Hepatocyte (in vitro differentiated cells): ENCODE measurements at regions not wholly inside any gene's neighbourhood (a gene's known extent, or its start where the extent isn't known, plus 50 kb on each side); places are given as distances from the start of the nearest gene placed in this dataset.

Source experiments
- DNase-seq: peaks from one replicate; pipeline ENCODE4 v3.0.0-alpha.2; 2016; ENCODE audit warnings: low spot score
- H2AFZ ChIP-seq: fragments of 200-600 bp; sonication (generic); 2 replicates; pipeline ENCODE4 v1.6.0; 2016; ENCODE audit warnings: antibody characterized with exemption, mild to moderate bottlenecking
- H3K27ac ChIP-seq: fragments of 200-600 bp; sonication (generic); 2 replicates; pipeline ENCODE4 v1.5.1; 2016; ENCODE audit warnings: mild to moderate bottlenecking
- H3K27me3 ChIP-seq: fragments of 200-600 bp; sonication (generic); 2 replicates; pipeline ENCODE4 v1.6.1; 2016
- H3K36me3 ChIP-seq: fragments of 200-600 bp; sonication (generic); replicated peaks from 2 replicates; pipeline ENCODE4 v1.5.1; 2016; ENCODE audit warnings: low read depth; ENCODE audit not compliant: insufficient read depth
- H3K4me1 ChIP-seq: fragments of 200-600 bp; sonication (generic); 2 replicates; pipeline ENCODE4 v1.5.1; 2016; ENCODE audit warnings: mild to moderate bottlenecking, moderate library complexity; ENCODE audit not compliant: insufficient read depth
- H3K4me2 ChIP-seq: fragments of 200-600 bp; sonication (generic); 2 replicates; pipeline ENCODE4 v1.6.0; 2016
- H3K4me3 ChIP-seq: fragments of 200-600 bp; sonication (generic); 2 replicates; pipeline ENCODE4 v1.5.1; 2016; ENCODE audit warnings: mild to moderate bottlenecking
- H3K79me2 ChIP-seq: fragments of 200-600 bp; sonication (generic); 2 replicates; pipeline ENCODE4 v1.6.0; 2017; ENCODE audit warnings: mild to moderate bottlenecking
- H3K9me2 ChIP-seq: fragments of 200-600 bp; sonication (generic); replicated peaks from 2 replicates; pipeline ENCODE4 v1.6.0; 2017; ENCODE audit warnings: mild to moderate bottlenecking; ENCODE audit not compliant: insufficient read depth
- H3K9me3 ChIP-seq: fragments of 200-600 bp; sonication (generic); 2 replicates; pipeline ENCODE4 v1.5.1; 2016; ENCODE audit warnings: low read depth, mild to moderate bottlenecking
- H4K20me1 ChIP-seq: fragments of 200-600 bp; sonication (generic); 2 replicates; pipeline ENCODE4 v1.6.0; 2016; ENCODE audit warnings: mild to moderate bottlenecking; ENCODE audit not compliant: insufficient read depth, poor library complexity, severe bottlenecking
- CTCF ChIP-seq: fragments of 200-600 bp; sonication (generic); IDR thresholded peaks from 2 replicates; pipeline ENCODE4 v1.5.1; 2016; ENCODE audit warnings: antibody characterized with exemption, mild to moderate bottlenecking; ENCODE audit not compliant: poor library complexity
- EZH2 ChIP-seq: fragments of 200-600 bp; sonication (generic); IDR thresholded peaks from 2 replicates; pipeline ENCODE4 v1.6.1; 2016; ENCODE audit warnings: antibody characterized with exemption, mild to moderate bottlenecking, borderline replicate concordance
- EZH2phosphoT487 ChIP-seq: fragments of 200-600 bp; sonication (generic); IDR thresholded peaks from one replicate; pipeline ENCODE4 v1.6.1; 2018; ENCODE audit warnings: antibody characterized with exemption, mild to moderate bottlenecking, low read depth, moderate library complexity; ENCODE audit not compliant: unreplicated experiment, severe bottlenecking
- WGBS: methylation state at CpG from one replicate; pipeline ENCODE4 v1.1.6; 2016; ENCODE audit warnings: low lambda C conversion rate; ENCODE audit errors: missing lambda C conversion rate; 5-methylcytosine and 5-hydroxymethylcytosine counted together

GRCh38 chr17:5813357-5813756 lies 229.0 kb upstream of the NLRP1 start:
- Histone ChIP-seq H3K9me3 (no peaks in the 10 kb centered on the region), H3K9me2 (no peaks in the 10 kb centered on the region), H3K79me2 (no peaks in the 10 kb centered on the region), H3K4me2 (no peak overlapping the region), H4K20me1 (no peaks in the 10 kb centered on the region), H3K4me1 (no peaks in the 10 kb centered on the region), H3K27me3 (no peaks in the 10 kb centered on the region), H3K27ac (no peak overlapping the region), H2AFZ (no peak overlapping the region), H3K4me3 (no peak overlapping the region), H3K36me3 (no peaks in the 10 kb centered on the region)
- TF ChIP-seq EZH2phosphoT487: no peak
- TF ChIP-seq CTCF: no peak
- no peak for TF ChIP-seq EZH2
- 76% methylated on average over 2 of the region's 2 CpGs for WGBS
- DNase-seq: no peak

- Histone ChIP-seq H3K4me3 (no peak overlapping the region), H3K27me3 (no peaks in the 10 kb centered on the region), H3K27ac (no peak overlapping the region), H3K4me2 (no peak overlapping the region), H3K4me1 (no peaks in the 10 kb centered on the region), H3K36me3 (no peaks in the 10 kb centered on the region), H3K9me2 (no peaks in the 10 kb centered on the region), H2AFZ (no peak overlapping the region), H3K9me3 (no peaks in the 10 kb centered on the region), H4K20me1 (no peaks in the 10 kb centered on the region), H3K79me2 (no peaks in the 10 kb centered on the region)
- no peak for DNase-seq
- WGBS: 90% methylated on average over 5 of the region's 5 CpGs
- TF ChIP-seq EZH2 (no peak), EZH2phosphoT487 (no peak), CTCF (no peak)
Observed at GRCh38 chr17:5815396-5815795, 231.1 kb upstream of the NLRP1 start.

- no peaks in the 10 kb centered on the region for H4K20me1 ChIP-seq
- no peaks in the 10 kb centered on the region for H3K4me1 ChIP-seq
- H3K27me3 ChIP-seq: no peaks in the 10 kb centered on the region
- H3K9me2 ChIP-seq: no peaks in the 10 kb centered on the region
- no peak overlapping the region for H3K27ac ChIP-seq
- no peak overlapping the region for H3K4me3 ChIP-seq
- H3K36me3 ChIP-seq: no peaks in the 10 kb centered on the region
- TF ChIP-seq EZH2phosphoT487: no peak
- no peak for TF ChIP-seq EZH2
- no peak for TF ChIP-seq CTCF
- no peaks in the 10 kb centered on the region for H3K79me2 ChIP-seq
- H2AFZ ChIP-seq: no peak overlapping the region
- no peaks in the 10 kb centered on the region for H3K9me3 ChIP-seq
- WGBS: 69% methylated on average over 8 of the region's 8 CpGs
- no peak overlapping the region for H3K4me2 ChIP-seq
- no peak for DNase-seq
Observed at GRCh38 chr17:5816491-5817070, 232.3 kb upstream of the NLRP1 start.
